NAMALWA (cell line): ENCODE measurements at regions not wholly inside any gene's neighbourhood (a gene's known extent, or its start where the extent isn't known, plus 50 kb on each side); places are given as distances from the start of the nearest gene placed in this dataset.
A peak's percentile ranks its signal among the peaks of the same experiment; 100 is the strongest.

Experiments used
- DNase-seq: peaks from one replicate; pipeline ENCODE4 v3.0.0-alpha.2; 2015; ENCODE audit warnings: low spot score

DNA sequence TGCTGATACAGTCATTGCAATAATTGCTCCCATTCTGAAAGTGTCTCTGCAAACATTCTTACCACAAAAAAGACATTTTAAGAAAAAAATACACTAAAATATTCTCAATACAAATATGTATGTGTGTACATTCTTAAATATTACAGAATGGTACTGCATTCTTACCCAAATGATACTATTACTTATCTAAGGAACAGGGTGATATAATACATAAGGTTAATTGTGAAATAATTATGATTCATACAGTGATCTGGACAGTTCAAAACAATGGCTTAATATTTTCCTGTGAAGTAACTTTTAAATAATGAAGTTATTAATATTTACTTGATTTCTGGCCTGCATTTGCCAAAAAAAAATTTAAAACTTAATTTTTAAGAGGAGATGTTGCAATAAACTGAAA, 694.6 kb downstream of the TUSC7 start:
- DNase-seq = no peak

DNA sequence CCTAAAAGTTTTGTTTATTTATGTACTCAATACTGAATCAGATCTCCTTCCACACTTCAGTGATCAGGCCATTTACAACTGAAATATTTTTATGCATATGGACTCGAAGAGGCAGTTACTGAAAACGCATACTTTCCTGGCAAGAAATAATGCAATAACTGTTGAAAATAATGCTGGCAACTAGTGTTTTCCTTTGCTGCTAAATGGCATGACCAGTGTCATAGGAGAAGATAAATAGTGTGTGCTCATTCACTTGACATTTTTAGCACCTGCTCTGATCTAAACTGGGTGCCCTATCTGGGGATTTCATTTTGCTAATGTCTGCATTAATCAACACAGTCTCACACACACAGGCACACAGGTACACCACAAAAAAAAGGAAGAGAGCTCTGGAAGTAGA, 695.2 kb downstream of the TUSC7 start:
- no peak for DNase-seq

DNA sequence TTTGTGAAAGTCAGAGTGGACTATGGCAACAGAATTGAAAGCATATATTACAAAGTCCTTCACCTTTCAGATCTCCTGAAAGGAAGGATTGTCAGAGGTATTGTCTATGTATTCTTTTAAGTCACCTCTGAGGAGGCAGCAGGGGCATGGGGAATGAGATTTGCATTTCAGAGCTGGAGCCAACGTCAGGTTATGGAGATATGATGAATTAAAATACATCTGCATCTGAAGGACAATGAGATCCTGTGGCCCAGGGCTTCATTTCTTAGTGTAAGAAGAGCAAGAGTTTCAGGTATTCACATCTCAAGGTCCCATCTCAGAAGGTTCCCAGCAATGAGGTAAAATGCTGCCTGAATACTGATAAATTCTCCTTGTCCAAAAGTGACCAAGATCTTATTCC, 695.8 kb downstream of the TUSC7 start:
- DNase-seq = no peak

DNA sequence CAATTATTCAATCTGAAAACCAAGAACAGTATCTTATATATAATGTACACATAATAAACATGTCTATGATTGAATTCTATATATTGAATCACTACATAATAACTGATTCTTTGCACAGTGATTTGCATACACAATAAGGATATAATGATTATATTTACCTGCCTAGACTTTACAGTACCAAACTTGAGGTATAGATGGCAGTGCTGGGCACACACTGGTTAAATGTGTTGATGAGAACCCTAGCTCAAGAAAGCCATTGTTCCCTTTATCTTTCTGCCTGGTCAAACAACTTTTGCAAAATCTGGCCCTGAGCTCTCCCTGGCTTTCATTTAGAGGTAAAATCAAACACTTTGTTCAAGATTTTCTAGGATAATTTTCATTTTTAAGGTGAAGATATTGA, 697.7 kb downstream of the TUSC7 start:
- DNase-seq = peak; percentile 26

DNA sequence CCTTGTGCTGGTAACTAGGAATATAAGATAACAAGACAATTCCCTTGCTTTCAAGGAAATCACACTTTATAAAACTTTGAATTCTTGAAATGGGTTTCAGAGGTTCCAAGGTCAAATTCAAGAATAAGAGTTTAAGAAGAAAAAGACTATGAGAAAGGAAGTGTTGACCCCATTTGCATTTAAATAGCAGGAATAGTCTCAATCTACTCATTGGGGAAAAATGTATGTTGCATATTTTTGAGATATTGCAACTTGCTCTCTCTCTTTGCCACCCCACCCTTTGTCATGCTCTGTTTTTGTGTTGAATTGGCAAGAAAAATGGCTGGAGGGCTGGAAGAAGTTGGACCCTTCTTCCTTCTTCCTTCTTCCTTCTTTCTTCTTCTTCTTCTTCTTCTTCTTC, 699.2 kb downstream of the TUSC7 start:
- DNase-seq = no peak

DNA sequence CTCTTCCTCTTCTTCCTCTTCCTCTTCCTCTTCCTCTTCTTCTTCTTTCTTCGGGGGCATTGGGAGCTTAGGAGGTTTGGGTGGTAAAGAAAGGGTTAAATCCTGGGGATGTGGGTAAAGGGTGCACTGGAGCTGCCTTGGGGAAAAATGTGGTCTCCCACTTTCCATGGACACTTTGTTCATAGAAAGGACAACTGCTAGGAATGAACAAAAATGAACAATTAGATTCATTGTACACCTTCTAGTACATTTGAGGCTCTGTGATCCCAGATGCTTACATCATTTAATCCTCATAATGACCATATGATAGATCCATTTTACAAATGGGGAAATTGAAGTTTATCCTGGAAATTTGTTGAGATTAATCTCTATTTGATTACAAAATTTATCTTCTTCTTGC, 699.7 kb downstream of the TUSC7 start:
- DNase-seq = no peak

DNA sequence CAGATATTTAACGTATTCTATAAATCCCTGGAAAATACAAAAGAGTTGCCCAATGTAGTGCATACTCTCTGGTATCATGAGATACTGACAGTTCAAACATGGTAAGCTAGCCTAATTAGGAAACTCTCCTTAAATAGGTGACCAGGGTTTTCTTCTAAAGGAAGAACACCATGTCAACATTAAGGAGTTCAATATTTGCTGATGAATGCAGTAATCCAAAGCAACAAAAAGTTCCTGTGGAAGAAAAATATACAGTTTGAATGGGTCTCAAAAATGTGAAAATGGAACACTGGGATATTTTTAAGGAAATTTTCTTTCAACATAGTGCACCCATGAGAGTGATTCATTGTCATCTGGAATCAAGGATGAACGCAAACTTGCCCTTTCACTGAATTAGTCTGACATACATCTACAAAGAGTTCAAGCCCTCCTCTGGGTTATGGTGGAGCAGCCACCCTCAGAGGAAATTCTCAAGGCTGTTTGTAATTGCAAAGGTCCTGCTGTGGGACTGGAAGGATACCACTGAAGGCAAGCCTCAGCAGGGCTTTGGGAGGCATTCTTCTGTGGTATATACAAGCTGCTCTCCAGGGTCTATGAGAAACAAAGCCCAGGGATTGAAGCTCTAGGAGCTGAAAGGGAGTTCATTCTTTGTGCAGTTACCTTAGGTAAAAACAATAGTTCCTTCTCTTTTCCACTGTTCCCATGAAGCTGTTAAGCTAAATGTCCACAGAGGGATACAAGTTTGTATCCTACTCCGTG, 700.3 kb downstream of the TUSC7 start:
- DNase-seq = no peak

DNA sequence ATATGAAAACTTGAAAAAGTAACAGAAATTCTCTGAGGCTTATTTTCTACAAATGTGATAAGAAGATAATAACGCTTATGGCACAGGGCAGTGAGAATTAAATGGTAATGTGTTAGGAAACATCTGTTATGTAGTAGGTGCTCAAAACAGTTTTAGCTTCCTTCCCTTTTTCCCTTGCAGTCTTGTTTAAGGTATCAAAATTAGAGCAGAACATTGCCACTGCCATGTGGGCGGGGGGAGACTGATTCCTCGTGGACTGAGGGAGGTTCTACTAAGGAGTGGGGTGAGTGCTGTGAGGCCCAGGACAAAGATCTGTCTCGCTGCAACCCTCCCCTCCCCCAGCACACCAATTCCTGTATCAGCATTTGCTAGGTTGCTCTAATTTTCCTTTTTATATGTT, 702.4 kb downstream of the TUSC7 start:
- no peak for DNase-seq

DNA sequence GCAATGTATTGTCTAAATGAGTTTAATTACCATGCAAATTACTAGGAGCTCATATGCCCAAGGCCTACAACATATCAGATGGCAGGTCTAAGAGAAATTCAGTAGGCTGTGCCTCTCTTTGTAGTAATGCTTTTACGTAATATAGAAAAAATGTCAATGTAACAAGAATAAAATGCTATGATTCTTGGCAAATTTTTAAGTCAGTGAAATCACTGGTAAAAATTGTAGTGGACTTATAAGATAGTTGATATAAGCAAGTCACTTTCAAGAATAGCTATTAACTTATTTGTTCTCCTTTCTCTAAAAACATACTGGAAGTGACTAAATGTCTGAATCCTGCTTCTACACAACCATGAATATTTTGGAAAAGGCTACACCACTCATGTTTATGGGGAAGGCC, 707.8 kb downstream of the TUSC7 start:
- no peak for DNase-seq

DNA sequence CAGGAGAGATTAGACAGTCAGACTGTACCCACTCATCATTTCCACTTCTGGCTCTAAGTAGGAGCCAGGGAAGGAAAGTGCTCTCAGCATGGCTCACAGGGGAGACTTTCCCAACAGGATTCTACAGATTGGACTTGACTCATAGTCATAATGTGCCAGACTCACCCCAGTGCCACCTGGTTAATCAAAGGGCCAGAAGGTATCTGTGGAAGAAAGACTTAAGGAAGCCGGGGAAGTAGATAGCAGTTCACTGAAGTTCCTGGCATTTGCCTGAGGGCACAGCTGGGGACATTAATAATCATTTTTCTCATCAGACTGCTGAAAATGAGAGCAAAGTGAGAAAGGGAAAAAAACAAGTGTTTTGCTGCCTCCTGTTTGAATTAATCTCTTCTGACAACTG, 717.5 kb downstream of the TUSC7 start:
- DNase-seq = no peak

DNA sequence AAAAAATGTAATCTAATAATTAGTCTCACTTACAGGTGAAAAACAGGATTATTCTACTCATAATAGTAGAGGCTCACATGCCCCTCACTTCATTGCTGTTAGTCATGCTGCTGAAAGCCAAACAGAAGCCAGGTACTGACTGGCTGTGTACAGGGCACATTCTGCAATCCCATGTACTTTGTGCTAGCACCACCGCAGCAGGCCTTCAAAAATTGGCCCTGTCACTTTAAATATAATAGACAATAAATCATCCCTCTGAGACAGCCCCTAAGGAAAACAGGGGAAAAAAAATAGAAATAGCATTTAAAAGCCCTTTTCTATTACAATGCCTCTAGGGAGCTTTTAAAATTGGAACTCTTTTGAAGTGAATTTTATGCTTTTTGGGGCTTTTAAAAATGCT, 723.8 kb downstream of the TUSC7 start:
- DNase-seq = no peak

DNA sequence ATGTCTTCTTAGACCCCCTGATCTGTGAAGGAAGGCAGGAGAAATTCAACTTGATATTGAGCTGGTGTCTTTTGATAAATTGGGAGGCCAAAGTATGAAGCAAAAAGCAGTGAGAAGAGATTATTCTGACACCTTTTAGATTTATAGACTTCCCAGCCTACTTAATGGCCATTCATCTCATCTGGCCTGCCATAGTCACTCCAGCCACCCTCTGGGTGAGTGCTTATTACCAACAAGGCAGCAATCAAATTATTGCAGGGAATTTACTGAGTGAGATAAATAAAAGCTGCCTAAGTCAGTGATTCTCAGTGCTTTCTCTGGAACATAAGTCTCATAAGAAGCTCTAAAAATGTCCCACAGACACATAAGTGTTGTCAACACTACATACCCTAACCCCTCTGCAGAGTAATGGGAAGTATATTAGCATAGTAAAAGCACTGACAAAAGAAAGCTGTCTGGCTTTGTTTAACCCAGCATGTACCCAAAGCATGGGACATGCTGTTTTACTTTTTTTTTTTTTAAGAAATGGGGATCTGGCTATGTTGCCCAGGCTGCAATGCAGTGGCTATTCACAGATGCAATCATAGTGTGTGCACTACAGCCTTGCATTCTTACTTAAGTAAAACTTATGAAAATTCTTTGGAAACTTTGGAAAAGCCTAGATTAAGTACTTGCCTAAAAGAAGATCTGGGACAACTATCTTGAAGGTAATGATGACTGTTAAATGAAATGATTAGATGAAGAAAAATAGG, 725.3 kb downstream of the TUSC7 start:
- no peak for DNase-seq

DNA sequence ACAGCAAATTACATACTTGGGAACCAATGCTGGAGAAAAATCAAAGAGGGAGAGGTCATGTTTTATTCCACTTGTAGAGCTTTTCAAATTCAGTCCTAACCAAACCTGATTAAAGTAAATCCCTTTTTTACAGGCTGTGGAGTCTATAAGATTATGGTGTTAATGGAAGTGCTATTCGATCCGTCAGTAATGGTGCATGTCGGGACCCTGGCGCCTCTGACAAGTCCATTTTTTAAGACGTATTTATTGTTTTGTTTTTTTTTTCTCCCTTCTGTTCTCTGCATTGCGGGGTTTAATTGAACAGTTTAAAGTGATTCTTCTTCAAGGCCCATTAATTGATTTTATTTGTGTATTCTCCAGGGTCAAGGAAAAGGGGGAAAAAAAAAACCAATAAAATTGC, 725.9 kb downstream of the TUSC7 start:
- DNase-seq = no peak

DNA sequence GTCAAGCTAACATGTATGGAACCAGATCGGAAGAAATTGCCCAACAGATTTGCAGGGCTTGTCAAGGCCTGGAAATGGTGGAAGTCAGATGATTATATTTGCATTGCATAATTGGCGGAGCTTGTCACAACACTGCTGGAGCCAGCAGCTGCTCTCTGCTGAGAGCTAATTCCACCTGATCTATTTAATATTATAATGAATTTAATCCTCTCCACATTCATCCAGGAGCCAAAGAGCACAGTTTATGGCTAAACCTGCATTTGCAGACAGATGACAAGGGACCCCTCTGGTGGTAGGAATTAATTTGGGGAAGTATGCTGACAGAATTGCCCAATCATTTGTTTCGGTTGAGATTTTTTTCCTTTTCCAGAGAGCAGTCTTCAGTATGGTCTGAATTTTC, 730.2 kb downstream of the TUSC7 start:
- DNase-seq = peak; percentile 3

DNA sequence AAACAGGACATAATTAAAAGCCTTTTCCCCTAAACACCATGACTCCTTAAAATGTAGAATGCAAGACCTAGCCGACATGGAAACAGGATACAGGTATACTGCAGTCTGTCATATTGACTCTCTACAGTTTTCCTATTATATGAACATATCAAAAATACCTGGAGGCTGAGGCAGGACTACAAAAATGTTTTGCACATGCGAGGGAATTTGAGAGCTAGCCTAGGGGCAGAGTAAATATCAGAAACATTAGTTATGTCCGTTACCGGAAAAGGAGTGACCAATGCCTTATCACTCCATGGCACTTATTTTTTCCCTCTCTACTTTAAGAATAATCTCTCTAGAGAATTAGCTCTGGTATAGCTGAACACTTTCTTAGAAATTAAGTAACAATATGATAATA, 732.3 kb downstream of the TUSC7 start:
- no peak for DNase-seq

DNA sequence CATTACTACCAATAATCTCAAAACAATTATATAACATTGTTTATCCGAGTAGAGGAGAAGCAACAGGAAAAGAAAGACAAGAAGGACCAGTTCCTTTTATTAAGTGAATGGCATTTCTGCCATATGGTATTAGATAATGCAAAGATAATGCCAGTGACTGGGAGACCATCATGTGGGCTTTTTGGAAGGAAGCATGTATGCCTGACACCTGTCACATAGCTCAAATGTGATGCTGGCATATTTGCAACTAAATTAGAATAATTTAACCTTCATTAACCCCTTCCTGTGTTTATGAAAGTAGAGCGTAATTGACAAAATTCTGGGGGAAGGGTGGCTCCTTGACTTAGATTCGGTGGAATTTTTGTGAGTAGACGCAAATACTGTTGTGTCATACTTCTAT, 733.0 kb downstream of the TUSC7 start:
- no peak for DNase-seq

DNA sequence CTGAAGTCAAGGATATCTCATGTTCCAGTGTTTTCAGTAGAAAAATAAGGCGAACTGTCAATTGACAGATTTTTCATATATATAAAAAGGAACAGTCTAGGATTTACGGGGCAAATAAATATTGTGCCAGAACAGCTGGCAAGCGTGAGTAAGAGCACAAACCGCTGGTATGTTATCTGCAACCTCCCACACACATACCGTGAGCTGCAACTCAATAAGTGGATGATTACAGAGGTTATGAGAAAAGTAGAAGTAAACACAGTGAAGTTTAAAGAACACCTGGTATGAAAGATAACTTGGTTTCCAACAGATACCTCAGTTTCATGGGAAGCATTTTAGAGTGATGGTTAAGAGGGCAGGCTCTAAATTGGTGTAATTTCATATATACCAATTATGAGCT, 733.4 kb downstream of the TUSC7 start:
- DNase-seq = no peak

DNA sequence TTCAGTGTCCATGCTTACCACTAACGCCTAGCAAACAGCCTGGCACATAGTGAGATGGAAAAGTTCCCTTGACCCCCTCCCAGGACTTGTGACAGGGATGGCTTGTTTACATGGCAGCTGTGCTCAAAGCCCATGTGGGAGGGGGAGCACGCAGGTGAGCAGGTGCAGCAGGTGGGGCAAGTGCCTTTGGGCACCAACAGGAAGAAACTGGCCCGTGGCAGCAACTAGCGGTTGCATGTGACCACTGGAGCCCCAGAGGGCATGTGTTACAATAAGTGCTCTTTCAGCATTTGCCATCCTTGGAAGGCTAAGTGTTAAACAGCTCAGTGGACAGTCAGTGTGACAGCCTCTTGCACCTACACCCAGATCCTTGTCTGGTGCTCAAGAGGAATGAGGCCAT, 734.6 kb downstream of the TUSC7 start:
- no peak for DNase-seq

DNA sequence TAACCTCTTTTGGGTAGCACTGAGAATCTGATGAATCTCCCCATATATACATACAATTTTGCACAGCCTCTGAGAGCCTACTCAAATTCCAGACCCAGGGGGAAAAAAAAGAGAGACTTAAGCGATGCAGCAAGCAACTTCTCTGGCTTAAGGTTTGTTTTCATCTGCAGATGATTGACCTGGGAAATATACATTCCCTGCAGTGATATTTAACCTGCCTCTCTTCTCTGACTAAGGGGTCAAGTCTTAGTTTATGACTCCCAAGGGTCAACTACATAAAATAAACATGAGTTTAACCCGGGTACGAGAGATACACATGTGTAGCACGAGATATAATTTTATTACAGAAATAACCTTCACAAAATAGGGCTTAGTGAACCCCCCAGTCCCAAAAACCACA, 737.8 kb downstream of the TUSC7 start:
- no peak for DNase-seq

DNA sequence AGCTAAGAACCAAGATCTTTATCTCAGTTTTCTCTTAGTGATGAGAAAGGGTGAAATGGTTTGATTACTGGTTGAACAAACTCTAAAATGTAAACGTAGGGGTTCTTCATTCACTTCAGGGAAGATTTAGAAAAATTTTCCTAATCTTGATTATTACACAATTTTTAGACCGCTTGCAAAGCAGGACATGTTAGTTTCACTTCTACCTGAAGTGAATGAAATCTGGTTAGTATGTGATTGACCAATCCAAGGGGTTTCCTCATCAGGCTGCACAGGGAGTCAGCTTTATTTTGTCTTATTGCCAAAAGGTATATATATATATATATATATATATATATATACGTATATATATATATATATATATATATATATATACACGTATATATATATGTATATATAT, 740.4 kb downstream of the TUSC7 start:
- no peak for DNase-seq

DNA sequence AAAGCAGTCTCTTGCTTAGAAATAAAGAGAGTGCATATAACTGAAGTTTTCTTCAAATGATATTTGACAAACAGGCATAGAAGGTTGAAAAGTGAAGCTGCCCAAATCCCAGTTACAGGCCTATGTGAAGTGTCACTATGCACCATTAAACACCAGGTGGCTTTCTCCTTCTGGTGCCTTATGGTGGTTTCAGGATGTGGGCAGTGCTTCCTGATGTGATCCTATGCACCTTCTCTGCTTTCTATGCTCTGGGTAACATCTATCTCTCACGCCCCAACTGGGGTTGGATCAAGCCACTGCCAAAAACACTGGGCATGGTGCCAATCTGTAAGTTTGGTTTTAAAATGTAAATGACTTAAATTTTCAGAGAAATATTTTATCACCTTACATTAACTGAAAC, 744.7 kb downstream of the TUSC7 start:
- DNase-seq = no peak

DNA sequence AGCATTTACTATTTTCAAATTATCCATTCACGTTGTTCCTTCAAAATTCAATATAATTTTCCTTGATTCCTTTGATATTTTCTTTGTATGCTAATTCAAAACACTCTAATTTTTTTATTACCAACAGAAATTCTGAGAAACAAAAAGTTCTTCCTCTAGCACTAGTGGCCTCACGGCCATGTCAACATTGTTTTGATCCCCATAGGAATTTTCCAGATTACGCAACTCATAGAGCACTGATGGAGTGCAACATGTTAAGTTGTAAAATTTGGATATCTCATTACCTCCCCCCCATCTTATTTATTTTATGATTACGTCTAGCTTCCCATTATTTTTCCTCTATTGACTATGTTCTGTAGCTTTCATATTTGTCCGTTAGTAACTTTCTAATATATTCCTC, 745.3 kb downstream of the TUSC7 start:
- no peak for DNase-seq

DNA sequence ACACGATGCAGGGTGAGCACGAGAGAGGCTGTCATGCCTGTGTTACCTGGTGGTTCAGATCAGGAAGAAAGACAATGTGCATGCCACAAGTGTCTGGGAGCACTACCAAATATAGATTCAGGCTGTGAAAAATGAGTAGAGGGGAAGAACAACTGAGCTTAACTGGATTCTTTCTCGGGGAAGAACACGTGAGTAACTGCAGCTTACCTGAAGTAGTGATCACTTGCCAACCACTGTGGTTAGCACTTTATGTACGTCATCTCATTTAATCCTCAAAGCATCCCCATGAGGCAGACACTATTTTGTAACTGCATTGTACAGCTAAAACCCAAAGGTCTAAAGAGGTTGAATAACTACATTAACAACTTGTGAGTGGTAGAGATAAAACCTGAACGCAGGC, 746.2 kb downstream of the TUSC7 start:
- no peak for DNase-seq
